NB4 (cell line): ENCODE measurements at regions not wholly inside any gene's neighbourhood (a gene's known extent, or its start where the extent isn't known, plus 50 kb on each side); places are given as distances from the start of the nearest gene placed in this dataset.
"Not testable (repeated sequence)": the region's sequence is repeated elsewhere in the genome, so short reads cannot be mapped to it uniquely, and the experiment has no call there.

ENCODE experiments used
- TF ChIP-seq, protein P1 (sequence below): IDR thresholded peaks from one replicate; pipeline ENCODE4 v1.5.1; 2012; ENCODE audit warnings: low read depth, low read length
- TF ChIP-seq, protein P2 (sequence below): IDR thresholded peaks from 2 replicates; pipeline ENCODE4 v1.6.1; 2011; ENCODE audit warnings: low read depth, low read length

DNA sequence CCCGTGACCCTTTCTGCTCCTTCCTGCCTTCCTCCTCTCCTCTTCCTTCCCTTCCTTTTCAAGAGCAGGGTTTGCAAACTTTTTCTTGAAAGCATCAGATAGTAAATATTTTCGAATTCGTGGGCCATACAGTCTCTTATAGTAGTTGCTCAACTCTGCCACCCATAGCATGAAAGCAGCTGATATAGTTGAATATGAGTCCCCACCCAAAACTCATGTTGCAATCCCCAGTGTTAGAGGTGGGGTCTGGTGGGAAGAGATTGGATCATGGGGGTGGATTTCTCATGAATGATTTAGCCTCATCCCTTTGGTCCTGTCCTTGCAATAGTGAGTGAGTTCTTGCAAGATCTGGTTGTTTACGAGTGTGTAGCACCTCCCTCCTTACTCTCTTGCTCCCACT is 114.3 kb downstream of the UNC93B1 start:
- TF ChIP-seq, protein P1, sequence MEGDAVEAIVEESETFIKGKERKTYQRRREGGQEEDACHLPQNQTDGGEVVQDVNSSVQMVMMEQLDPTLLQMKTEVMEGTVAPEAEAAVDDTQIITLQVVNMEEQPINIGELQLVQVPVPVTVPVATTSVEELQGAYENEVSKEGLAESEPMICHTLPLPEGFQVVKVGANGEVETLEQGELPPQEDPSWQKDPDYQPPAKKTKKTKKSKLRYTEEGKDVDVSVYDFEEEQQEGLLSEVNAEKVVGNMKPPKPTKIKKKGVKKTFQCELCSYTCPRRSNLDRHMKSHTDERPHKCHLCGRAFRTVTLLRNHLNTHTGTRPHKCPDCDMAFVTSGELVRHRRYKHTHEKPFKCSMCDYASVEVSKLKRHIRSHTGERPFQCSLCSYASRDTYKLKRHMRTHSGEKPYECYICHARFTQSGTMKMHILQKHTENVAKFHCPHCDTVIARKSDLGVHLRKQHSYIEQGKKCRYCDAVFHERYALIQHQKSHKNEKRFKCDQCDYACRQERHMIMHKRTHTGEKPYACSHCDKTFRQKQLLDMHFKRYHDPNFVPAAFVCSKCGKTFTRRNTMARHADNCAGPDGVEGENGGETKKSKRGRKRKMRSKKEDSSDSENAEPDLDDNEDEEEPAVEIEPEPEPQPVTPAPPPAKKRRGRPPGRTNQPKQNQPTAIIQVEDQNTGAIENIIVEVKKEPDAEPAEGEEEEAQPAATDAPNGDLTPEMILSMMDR = not testable (repeated sequence)
- TF ChIP-seq, protein P2, sequence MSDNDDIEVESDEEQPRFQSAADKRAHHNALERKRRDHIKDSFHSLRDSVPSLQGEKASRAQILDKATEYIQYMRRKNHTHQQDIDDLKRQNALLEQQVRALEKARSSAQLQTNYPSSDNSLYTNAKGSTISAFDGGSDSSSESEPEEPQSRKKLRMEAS = not testable (repeated sequence)
